Hepatocyte (in vitro differentiated cells): ENCODE measurements at regions not wholly inside any gene's neighbourhood (a gene's known extent, or its start where the extent isn't known, plus 50 kb on each side); places are given as distances from the start of the nearest gene placed in this dataset.

Source experiments
- DNase-seq: peaks from one replicate; pipeline ENCODE4 v3.0.0-alpha.2; 2016; ENCODE audit warnings: low spot score
- H2AFZ ChIP-seq: fragments of 200-600 bp; sonication (generic); 2 replicates; pipeline ENCODE4 v1.6.0; 2016; ENCODE audit warnings: antibody characterized with exemption, mild to moderate bottlenecking
- H3K27ac ChIP-seq: fragments of 200-600 bp; sonication (generic); 2 replicates; pipeline ENCODE4 v1.5.1; 2016; ENCODE audit warnings: mild to moderate bottlenecking
- H3K27me3 ChIP-seq: fragments of 200-600 bp; sonication (generic); 2 replicates; pipeline ENCODE4 v1.6.1; 2016
- H3K36me3 ChIP-seq: fragments of 200-600 bp; sonication (generic); replicated peaks from 2 replicates; pipeline ENCODE4 v1.5.1; 2016; ENCODE audit warnings: low read depth; ENCODE audit not compliant: insufficient read depth
- H3K4me1 ChIP-seq: fragments of 200-600 bp; sonication (generic); 2 replicates; pipeline ENCODE4 v1.5.1; 2016; ENCODE audit warnings: mild to moderate bottlenecking, moderate library complexity; ENCODE audit not compliant: insufficient read depth
- H3K4me2 ChIP-seq: fragments of 200-600 bp; sonication (generic); 2 replicates; pipeline ENCODE4 v1.6.0; 2016
- H3K4me3 ChIP-seq: fragments of 200-600 bp; sonication (generic); 2 replicates; pipeline ENCODE4 v1.5.1; 2016; ENCODE audit warnings: mild to moderate bottlenecking
- H3K79me2 ChIP-seq: fragments of 200-600 bp; sonication (generic); 2 replicates; pipeline ENCODE4 v1.6.0; 2017; ENCODE audit warnings: mild to moderate bottlenecking
- H3K9me2 ChIP-seq: fragments of 200-600 bp; sonication (generic); replicated peaks from 2 replicates; pipeline ENCODE4 v1.6.0; 2017; ENCODE audit warnings: mild to moderate bottlenecking; ENCODE audit not compliant: insufficient read depth
- H3K9me3 ChIP-seq: fragments of 200-600 bp; sonication (generic); 2 replicates; pipeline ENCODE4 v1.5.1; 2016; ENCODE audit warnings: low read depth, mild to moderate bottlenecking
- H4K20me1 ChIP-seq: fragments of 200-600 bp; sonication (generic); 2 replicates; pipeline ENCODE4 v1.6.0; 2016; ENCODE audit warnings: mild to moderate bottlenecking; ENCODE audit not compliant: insufficient read depth, poor library complexity, severe bottlenecking
- EZH2 ChIP-seq: fragments of 200-600 bp; sonication (generic); IDR thresholded peaks from 2 replicates; pipeline ENCODE4 v1.6.1; 2016; ENCODE audit warnings: antibody characterized with exemption, mild to moderate bottlenecking, borderline replicate concordance
- EZH2phosphoT487 ChIP-seq: fragments of 200-600 bp; sonication (generic); IDR thresholded peaks from one replicate; pipeline ENCODE4 v1.6.1; 2018; ENCODE audit warnings: antibody characterized with exemption, mild to moderate bottlenecking, low read depth, moderate library complexity; ENCODE audit not compliant: unreplicated experiment, severe bottlenecking
- WGBS: methylation state at CpG from one replicate; pipeline ENCODE4 v1.1.6; 2016; ENCODE audit warnings: low lambda C conversion rate; ENCODE audit errors: missing lambda C conversion rate; 5-methylcytosine and 5-hydroxymethylcytosine counted together
- TF ChIP-seq, protein P1 (sequence below): fragments of 200-600 bp; sonication (generic); IDR thresholded peaks from 2 replicates; pipeline ENCODE4 v1.5.1; 2016; ENCODE audit warnings: antibody characterized with exemption, mild to moderate bottlenecking; ENCODE audit not compliant: poor library complexity

GRCh38 chr5:121029536-121030245 lies 565.6 kb downstream of the PRR16 start:
- TF ChIP-seq EZH2phosphoT487: no peak
- TF ChIP-seq, protein P1, sequence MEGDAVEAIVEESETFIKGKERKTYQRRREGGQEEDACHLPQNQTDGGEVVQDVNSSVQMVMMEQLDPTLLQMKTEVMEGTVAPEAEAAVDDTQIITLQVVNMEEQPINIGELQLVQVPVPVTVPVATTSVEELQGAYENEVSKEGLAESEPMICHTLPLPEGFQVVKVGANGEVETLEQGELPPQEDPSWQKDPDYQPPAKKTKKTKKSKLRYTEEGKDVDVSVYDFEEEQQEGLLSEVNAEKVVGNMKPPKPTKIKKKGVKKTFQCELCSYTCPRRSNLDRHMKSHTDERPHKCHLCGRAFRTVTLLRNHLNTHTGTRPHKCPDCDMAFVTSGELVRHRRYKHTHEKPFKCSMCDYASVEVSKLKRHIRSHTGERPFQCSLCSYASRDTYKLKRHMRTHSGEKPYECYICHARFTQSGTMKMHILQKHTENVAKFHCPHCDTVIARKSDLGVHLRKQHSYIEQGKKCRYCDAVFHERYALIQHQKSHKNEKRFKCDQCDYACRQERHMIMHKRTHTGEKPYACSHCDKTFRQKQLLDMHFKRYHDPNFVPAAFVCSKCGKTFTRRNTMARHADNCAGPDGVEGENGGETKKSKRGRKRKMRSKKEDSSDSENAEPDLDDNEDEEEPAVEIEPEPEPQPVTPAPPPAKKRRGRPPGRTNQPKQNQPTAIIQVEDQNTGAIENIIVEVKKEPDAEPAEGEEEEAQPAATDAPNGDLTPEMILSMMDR: no peak
- TF ChIP-seq EZH2: no peak
- H3K4me3 ChIP-seq: no peak overlapping the region
- no peaks in the 10 kb centered on the region for H3K79me2 ChIP-seq
- H3K4me2 ChIP-seq: no peak overlapping the region
- H2AFZ ChIP-seq: no peak overlapping the region
- no peak overlapping the region for H3K27ac ChIP-seq
- no peak for DNase-seq
- H4K20me1 ChIP-seq: no peaks in the 10 kb centered on the region
- no peaks in the 10 kb centered on the region for H3K4me1 ChIP-seq
- no peaks in the 10 kb centered on the region for H3K27me3 ChIP-seq
- H3K9me2 ChIP-seq: no peaks in the 10 kb centered on the region
- WGBS: 85% methylated on average over 4 of the region's 4 CpGs
- no peaks in the 10 kb centered on the region for H3K9me3 ChIP-seq
- no peaks in the 10 kb centered on the region for H3K36me3 ChIP-seq

DNA sequence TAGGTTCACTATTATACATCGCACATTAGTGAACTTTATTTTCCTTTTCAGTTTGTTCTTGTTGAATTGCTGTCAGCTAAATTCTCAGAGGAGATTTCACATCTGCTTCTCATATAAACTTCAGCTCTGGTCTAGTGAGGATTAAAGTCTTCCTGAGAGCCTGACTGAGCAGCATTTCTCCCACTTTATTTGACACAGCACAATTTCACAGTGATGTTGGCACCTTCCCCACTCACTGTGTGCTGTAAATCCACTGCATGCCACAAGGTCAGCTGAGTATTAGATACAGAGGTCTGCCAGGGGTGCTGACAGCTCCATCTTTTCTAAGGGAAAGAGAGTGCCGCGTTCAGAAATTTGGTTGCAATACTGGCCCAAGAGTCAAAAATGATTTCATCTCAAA lies 567.4 kb downstream of the PRR16 start:
- H3K4me3 ChIP-seq: no peak overlapping the region
- H3K36me3 ChIP-seq: no peaks in the 10 kb centered on the region
- H3K4me1 ChIP-seq: no peaks in the 10 kb centered on the region
- no peak overlapping the region for H3K27ac ChIP-seq
- H3K79me2 ChIP-seq: no peaks in the 10 kb centered on the region
- no peaks in the 10 kb centered on the region for H3K27me3 ChIP-seq
- H2AFZ ChIP-seq: no peak overlapping the region
- no peaks in the 10 kb centered on the region for H3K9me2 ChIP-seq
- H4K20me1 ChIP-seq: no peaks in the 10 kb centered on the region
- DNase-seq: peak; percentile 5
- H3K9me3 ChIP-seq: no peaks in the 10 kb centered on the region
- no peak overlapping the region for H3K4me2 ChIP-seq
- TF ChIP-seq EZH2 (no peak), EZH2phosphoT487 (no peak)
- TF ChIP-seq, protein P1: no peak
- WGBS: 43% methylated on average over 3 of the region's 3 CpGs

DNA sequence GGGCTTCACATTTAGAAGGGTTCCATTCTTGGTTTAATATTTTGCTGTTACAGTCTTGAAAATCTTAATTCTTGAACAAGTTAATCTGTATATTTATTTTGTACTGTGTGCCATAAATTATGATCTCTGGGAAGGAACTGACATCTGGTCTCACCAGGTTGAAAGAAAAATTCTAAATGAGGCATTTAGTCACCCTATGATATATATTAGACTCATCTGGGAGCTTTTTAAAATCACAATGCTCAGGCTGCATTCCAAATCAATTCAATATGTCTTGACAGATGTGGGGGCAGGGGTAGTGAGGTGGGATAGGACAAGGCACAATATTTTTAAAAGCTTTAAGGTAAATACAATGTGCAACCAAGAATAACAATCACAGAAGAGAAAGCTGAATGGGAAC lies 569.2 kb downstream of the PRR16 start:
- Histone ChIP-seq H3K36me3 (no peaks in the 10 kb centered on the region), H2AFZ (no peak overlapping the region), H3K4me2 (no peak overlapping the region), H4K20me1 (no peaks in the 10 kb centered on the region), H3K9me3 (no peaks in the 10 kb centered on the region), H3K4me1 (no peaks in the 10 kb centered on the region), H3K4me3 (no peak overlapping the region), H3K9me2 (no peaks in the 10 kb centered on the region), H3K79me2 (no peaks in the 10 kb centered on the region), H3K27ac (no peak overlapping the region), H3K27me3 (no peaks in the 10 kb centered on the region)
- TF ChIP-seq EZH2: no peak
- no peak for TF ChIP-seq EZH2phosphoT487
- TF ChIP-seq, protein P1: no peak
- DNase-seq: no peak
